ENCODE measurements at regions not wholly inside any gene's neighbourhood (a gene's known extent, or its start where the extent isn't known, plus 50 kb on each side); places are given as distances from the start of the nearest gene placed in this dataset.
"Not testable (repeated sequence)": the region's sequence is repeated elsewhere in the genome, so short reads cannot be mapped to it uniquely, and the experiment has no call there.

DNA sequence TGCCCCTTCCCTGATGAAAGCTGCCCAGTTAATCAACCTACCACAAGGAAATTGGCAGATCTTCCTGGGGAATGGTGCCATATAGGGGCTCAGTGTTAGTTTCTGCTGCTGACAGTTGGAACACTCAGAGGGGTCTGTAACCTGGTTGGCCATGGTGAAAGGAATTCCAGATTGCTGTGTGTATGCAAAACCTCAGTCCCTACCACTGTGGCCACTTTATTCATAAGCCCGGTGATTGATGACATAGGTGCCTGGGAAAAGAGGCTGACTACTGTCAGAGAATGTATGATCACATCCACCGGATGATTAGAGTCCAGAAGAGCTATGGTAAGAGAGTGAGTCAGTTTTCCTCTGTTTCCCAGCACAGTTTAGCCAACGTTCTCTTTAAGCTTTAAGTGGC is 363.9 kb upstream of the NPAP1 start:
- H3K27me3 Mint-ChIP-seq (ENCODE audit: unreplicated experiment); DNase-seq (ENCODE audit: low spot score); H3K9me3 Mint-ChIP-seq (ENCODE audit: unreplicated experiment); H3K4me3 Mint-ChIP-seq (ENCODE audit: unreplicated experiment); H3K27ac Mint-ChIP-seq (ENCODE audit: unreplicated experiment); H3K36me3 Mint-ChIP-seq (ENCODE audit: low read depth, unreplicated experiment); H3K4me1 Mint-ChIP-seq (ENCODE audit: unreplicated experiment): not testable (repeated sequence)

DNA sequence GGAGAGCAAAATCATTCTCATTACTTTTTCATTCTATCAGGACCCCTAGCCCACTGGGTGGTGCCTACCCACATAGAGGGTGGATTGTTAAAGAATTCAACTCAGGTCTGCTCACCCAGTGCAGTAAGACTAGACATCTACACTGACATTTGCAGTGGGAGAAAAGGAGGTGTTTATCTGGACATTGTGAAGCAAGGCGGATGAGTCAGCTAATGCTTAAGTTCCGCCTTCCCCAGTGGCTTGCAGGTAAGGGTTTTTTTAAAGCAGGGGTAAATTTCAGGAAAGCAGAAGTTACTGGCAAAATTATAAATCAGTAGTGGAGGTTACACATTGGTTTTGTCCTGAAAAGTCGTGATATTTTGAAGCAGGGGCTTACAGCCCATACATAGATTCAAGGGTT is 359.2 kb upstream of the NPAP1 start:
- not testable (repeated sequence) for DNase-seq (ENCODE audit: low spot score); H3K9me3 Mint-ChIP-seq (ENCODE audit: unreplicated experiment); H3K27me3 Mint-ChIP-seq (ENCODE audit: unreplicated experiment); H3K36me3 Mint-ChIP-seq (ENCODE audit: low read depth, unreplicated experiment); H3K27ac Mint-ChIP-seq (ENCODE audit: unreplicated experiment); H3K4me1 Mint-ChIP-seq (ENCODE audit: unreplicated experiment); H3K4me3 Mint-ChIP-seq (ENCODE audit: unreplicated experiment)

DNA sequence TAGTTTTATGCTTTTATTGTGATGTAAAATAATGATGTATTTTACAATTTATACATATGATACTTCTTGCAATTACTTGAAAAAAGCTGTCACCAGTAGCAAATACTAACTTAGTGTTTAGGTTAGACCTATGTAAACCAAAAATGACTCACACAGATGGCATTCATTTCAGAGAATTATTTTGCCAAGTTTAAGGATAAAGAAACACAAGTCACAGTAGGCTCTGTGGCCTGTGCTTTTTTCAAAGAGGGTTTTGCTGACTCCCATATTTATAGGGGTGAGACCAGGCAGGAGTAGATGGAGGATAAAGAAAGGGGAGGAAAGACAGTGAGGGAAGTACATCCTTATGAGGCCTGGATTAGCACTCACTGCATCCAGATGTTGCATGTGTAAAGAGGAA is 356.6 kb upstream of the NPAP1 start:
- DNase-seq (ENCODE audit: low spot score) = no peak
- Mint-ChIP-seq H3K4me3 (ENCODE audit: unreplicated experiment) (no peak overlapping the region), H3K9me3 (ENCODE audit: unreplicated experiment) (no peaks in the 10 kb centered on the region), H3K4me1 (ENCODE audit: unreplicated experiment) (no peaks in the 10 kb centered on the region), H3K27me3 (ENCODE audit: unreplicated experiment) (no peaks in the 10 kb centered on the region), H3K36me3 (ENCODE audit: low read depth, unreplicated experiment) (no peaks in the 10 kb centered on the region), H3K27ac (ENCODE audit: unreplicated experiment) (no peak overlapping the region)
- TF ChIP-seq, protein P1, sequence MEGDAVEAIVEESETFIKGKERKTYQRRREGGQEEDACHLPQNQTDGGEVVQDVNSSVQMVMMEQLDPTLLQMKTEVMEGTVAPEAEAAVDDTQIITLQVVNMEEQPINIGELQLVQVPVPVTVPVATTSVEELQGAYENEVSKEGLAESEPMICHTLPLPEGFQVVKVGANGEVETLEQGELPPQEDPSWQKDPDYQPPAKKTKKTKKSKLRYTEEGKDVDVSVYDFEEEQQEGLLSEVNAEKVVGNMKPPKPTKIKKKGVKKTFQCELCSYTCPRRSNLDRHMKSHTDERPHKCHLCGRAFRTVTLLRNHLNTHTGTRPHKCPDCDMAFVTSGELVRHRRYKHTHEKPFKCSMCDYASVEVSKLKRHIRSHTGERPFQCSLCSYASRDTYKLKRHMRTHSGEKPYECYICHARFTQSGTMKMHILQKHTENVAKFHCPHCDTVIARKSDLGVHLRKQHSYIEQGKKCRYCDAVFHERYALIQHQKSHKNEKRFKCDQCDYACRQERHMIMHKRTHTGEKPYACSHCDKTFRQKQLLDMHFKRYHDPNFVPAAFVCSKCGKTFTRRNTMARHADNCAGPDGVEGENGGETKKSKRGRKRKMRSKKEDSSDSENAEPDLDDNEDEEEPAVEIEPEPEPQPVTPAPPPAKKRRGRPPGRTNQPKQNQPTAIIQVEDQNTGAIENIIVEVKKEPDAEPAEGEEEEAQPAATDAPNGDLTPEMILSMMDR (IDR thresholded peaks at IDR 0.05; ENCODE audit: unreplicated experiment) = no peak

DNA sequence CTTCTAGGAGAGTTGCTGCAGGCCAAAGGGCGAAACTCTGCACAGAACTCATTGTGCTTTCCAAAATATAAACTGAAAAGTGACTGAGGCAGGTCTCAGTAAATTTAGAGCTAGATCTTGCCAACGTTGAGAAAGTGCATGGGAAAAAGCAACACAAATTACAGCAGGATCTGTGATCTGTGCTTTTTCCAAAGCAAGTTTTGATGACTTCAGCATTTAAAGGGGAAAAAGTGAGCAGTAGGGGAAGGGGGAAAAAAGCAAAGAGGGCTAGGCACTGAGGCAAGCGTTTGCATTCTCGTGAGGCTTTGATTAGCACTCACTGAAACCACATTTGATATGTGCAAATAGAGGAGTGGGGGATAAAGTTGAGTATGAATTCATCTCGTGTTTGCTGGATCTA is 351.5 kb upstream of the NPAP1 start:
- not testable (repeated sequence) for H3K27ac Mint-ChIP-seq (ENCODE audit: unreplicated experiment); H3K4me3 Mint-ChIP-seq (ENCODE audit: unreplicated experiment); DNase-seq (ENCODE audit: low spot score); H3K4me1 Mint-ChIP-seq (ENCODE audit: unreplicated experiment); H3K36me3 Mint-ChIP-seq (ENCODE audit: low read depth, unreplicated experiment); H3K9me3 Mint-ChIP-seq (ENCODE audit: unreplicated experiment); H3K27me3 Mint-ChIP-seq (ENCODE audit: unreplicated experiment)

DNA sequence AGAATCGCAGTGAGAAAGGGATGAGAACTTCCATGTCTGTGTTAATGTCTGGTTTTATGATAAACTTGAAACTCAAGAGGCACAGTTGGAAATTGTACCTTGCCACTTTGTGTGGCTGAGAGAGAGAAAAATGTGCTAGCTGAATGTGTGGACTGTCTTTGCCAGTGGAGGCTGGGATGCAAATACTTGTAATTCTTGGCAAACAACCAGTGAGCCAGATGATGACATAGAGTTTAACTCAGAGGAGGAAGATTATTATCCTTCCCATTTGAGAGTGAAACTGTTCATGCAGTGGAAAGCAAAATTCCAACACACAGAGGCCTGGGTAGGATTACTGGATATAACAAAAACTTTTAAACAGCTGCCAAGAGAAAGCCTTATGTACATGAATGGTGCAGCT is 349.1 kb upstream of the NPAP1 start:
- not testable (repeated sequence) for H3K4me3 Mint-ChIP-seq (ENCODE audit: unreplicated experiment); H3K9me3 Mint-ChIP-seq (ENCODE audit: unreplicated experiment); H3K36me3 Mint-ChIP-seq (ENCODE audit: low read depth, unreplicated experiment); DNase-seq (ENCODE audit: low spot score); H3K27ac Mint-ChIP-seq (ENCODE audit: unreplicated experiment); H3K4me1 Mint-ChIP-seq (ENCODE audit: unreplicated experiment); H3K27me3 Mint-ChIP-seq (ENCODE audit: unreplicated experiment)

DNA sequence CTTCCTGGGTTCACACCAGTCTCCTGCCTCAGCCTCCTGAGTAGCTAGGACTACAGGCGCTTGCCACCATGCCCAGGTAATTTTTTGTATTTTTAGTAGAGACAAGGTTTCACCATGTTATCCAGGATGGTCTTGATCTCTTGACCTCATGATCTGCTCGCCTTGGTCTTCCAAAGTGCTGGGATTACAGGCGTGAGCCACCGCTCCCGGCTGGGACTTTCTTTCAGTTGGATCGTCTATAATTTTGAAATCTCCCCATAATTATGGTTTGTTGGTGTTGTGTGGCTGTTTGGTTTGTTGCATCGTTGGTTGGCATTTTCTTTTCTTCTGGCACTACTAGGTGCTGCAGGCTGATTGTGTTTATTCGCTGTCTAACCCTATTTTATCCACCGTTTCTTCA is 343.6 kb upstream of the NPAP1 start:
- not testable (repeated sequence) for H3K4me1 Mint-ChIP-seq (ENCODE audit: unreplicated experiment); H3K4me3 Mint-ChIP-seq (ENCODE audit: unreplicated experiment); H3K36me3 Mint-ChIP-seq (ENCODE audit: low read depth, unreplicated experiment); H3K9me3 Mint-ChIP-seq (ENCODE audit: unreplicated experiment); H3K27me3 Mint-ChIP-seq (ENCODE audit: unreplicated experiment); DNase-seq (ENCODE audit: low spot score); H3K27ac Mint-ChIP-seq (ENCODE audit: unreplicated experiment)

DNA sequence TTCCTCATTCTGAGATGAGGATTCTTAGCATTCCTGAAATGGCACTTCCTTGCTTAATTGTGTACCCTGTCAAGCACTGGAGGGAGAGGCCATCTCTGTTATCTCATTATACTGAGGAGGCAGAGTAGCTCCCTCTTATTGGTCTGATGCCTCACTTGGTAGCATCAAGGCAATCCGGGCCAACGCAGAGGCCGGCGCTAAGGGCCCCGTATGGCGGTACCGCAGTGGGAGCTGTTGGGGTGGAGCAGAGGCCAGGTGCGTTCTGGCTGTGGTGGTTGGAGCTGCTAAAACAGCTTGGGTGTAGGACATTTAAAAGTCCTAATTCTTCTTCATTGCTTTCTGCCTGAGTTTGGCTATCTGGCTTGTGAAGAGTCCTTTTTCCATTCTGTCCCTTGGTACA is 333.7 kb upstream of the NPAP1 start:
- H3K4me3 Mint-ChIP-seq (ENCODE audit: unreplicated experiment) = not testable (repeated sequence)

DNA sequence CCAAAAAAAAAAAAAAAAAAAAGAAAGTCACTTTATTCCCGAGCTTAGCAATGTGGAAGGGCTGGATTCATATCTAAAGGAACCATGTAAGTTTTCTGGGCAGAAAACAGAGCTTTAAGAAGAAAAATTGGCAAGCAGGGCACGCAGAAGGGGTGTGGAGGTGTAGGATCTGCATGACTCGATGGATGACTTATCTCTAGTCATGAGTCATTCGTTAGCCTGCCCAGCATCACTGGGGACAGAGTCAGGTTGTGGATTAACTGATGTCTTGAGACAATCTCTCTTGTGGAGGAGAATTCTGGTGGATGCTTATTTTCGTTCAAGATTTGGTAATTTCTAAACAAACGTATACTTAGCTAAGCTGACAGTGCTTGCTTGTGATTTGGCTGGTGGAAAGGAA is 322.8 kb upstream of the NPAP1 start:
- not testable (repeated sequence) for H3K9me3 Mint-ChIP-seq (ENCODE audit: unreplicated experiment); H3K4me3 Mint-ChIP-seq (ENCODE audit: unreplicated experiment); H3K27me3 Mint-ChIP-seq (ENCODE audit: unreplicated experiment); DNase-seq (ENCODE audit: low spot score); H3K36me3 Mint-ChIP-seq (ENCODE audit: low read depth, unreplicated experiment); H3K27ac Mint-ChIP-seq (ENCODE audit: unreplicated experiment); H3K4me1 Mint-ChIP-seq (ENCODE audit: unreplicated experiment)

More for the DNA sequence above, 333.7 kb upstream of the NPAP1 start:
- H3K4me1 Mint-ChIP-seq (ENCODE audit: unreplicated experiment); DNase-seq (ENCODE audit: low spot score); H3K9me3 Mint-ChIP-seq (ENCODE audit: unreplicated experiment); H3K27me3 Mint-ChIP-seq (ENCODE audit: unreplicated experiment); H3K27ac Mint-ChIP-seq (ENCODE audit: unreplicated experiment); H3K36me3 Mint-ChIP-seq (ENCODE audit: low read depth, unreplicated experiment): not testable (repeated sequence)

DNA sequence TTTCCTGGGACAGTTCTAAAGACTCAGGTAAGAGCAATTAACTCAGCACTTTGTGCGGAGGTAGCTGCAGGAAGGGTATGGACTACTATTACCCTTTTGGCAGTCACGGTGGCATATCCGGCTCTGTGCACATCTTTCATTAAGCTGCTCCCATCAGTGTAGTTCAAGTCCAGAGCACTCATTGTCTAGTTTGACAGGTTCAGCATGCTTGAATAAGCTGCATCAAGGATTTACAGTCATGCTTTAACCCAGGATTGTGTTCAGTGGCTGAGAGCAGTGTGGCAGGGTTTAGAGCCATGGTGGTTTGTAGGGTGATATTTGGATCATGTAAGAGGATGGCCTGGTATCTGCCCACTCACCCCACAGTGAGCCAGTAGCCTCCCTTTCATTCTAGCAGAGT is 294.5 kb upstream of the NPAP1 start:
- not testable (repeated sequence) for H3K36me3 Mint-ChIP-seq (ENCODE audit: low read depth, unreplicated experiment); H3K9me3 Mint-ChIP-seq (ENCODE audit: unreplicated experiment); H3K27ac Mint-ChIP-seq (ENCODE audit: unreplicated experiment); H3K27me3 Mint-ChIP-seq (ENCODE audit: unreplicated experiment); DNase-seq (ENCODE audit: low spot score); H3K4me1 Mint-ChIP-seq (ENCODE audit: unreplicated experiment); H3K4me3 Mint-ChIP-seq (ENCODE audit: unreplicated experiment)

DNA sequence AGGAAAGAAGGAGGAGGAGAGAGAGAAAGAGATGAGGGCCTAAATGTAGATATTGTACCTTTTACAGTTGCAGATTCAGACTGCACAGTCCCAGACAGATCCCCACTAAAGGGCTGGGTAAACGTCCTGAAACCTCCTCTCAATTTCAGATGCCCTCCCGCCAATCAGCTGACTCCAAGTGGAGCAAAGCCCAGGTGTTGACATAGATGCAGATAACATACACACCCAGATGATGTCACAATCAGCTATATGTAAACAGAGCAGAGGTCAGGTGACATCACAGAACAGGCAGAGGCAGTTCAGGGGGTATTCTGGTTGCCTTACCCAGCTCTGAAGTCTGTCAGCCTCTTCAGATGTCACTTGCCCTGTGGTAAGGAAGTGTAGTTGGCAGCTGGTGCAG is 290.3 kb upstream of the NPAP1 start:
- not testable (repeated sequence) for H3K36me3 Mint-ChIP-seq (ENCODE audit: low read depth, unreplicated experiment); DNase-seq (ENCODE audit: low spot score); H3K4me3 Mint-ChIP-seq (ENCODE audit: unreplicated experiment); H3K9me3 Mint-ChIP-seq (ENCODE audit: unreplicated experiment); H3K27me3 Mint-ChIP-seq (ENCODE audit: unreplicated experiment); H3K4me1 Mint-ChIP-seq (ENCODE audit: unreplicated experiment); H3K27ac Mint-ChIP-seq (ENCODE audit: unreplicated experiment)

Data from endothelial cell (in vitro differentiated cells).